ENCODE measurements at regions not wholly inside any gene's neighbourhood (a gene's known extent, or its start where the extent isn't known, plus 50 kb on each side); places are given as distances from the start of the nearest gene placed in this dataset.
A peak's percentile ranks its signal among the peaks of the same experiment; 100 is the strongest.
"Not testable (repeated sequence)": the region's sequence is repeated elsewhere in the genome, so short reads cannot be mapped to it uniquely, and the experiment has no call there.

- not testable (repeated sequence) for DNase-seq (ENCODE audit: low spot score in 2 of 2); H3K27ac Mint-ChIP-seq; ATAC-seq
- H3K36me3 Mint-ChIP-seq, result peaks cover 0 to 10% of the 10 kb centered on the region in 2 donors
- peaks cover 0 to 17% of the 10 kb centered on the region in 2 donors for H3K9me3 Mint-ChIP-seq
Measured at GRCh38 chr2:62386378-62386777, 119.6 kb downstream of the TMEM17 start.

- ATAC-seq, result peak in 1 of 2 donors; percentile 64
Measured at GRCh38 chr2:62383846-62384245, 122.1 kb downstream of the TMEM17 start.

GRCh38 chr2:62382757-62383156 is 123.2 kb downstream of the TMEM17 start:
- ATAC-seq, result no peak
- H3K9me3 Mint-ChIP-seq, result peaks cover 0 to 22% of the 10 kb centered on the region in 2 donors
- no peak overlapping the region for H3K27ac Mint-ChIP-seq
- H3K36me3 Mint-ChIP-seq, result peaks cover 0 to 10% of the 10 kb centered on the region in 2 donors
- DNase-seq (ENCODE audit: low spot score in 2 of 2), result no peak

More at GRCh38 chr2:62383846-62384245, 122.1 kb downstream of the TMEM17 start:
- peaks cover 0 to 17% of the 10 kb centered on the region in 2 donors for H3K9me3 Mint-ChIP-seq
- no peak for DNase-seq (ENCODE audit: low spot score in 2 of 2)
- no peak overlapping the region for H3K27ac Mint-ChIP-seq
- H3K36me3 Mint-ChIP-seq, result peaks cover 0 to 10% of the 10 kb centered on the region in 2 donors

GRCh38 chr2:62382122-62382521 is 123.9 kb downstream of the TMEM17 start:
- peaks cover 0 to 22% of the 10 kb centered on the region in 2 donors for H3K9me3 Mint-ChIP-seq
- no peak for ATAC-seq
- no peak for DNase-seq (ENCODE audit: low spot score in 2 of 2)
- no peak overlapping the region for H3K27ac Mint-ChIP-seq
- peaks cover 0 to 10% of the 10 kb centered on the region in 2 donors for H3K36me3 Mint-ChIP-seq

GRCh38 chr2:62381656-62382055 is 124.3 kb downstream of the TMEM17 start:
- no peak overlapping the region for H3K27ac Mint-ChIP-seq
- DNase-seq (ENCODE audit: low spot score in 2 of 2) (no peak), ATAC-seq (no peak)
- peaks cover 0 to 9% of the 10 kb centered on the region in 2 donors for H3K36me3 Mint-ChIP-seq
- peaks cover 0 to 19% of the 10 kb centered on the region in 2 donors for H3K9me3 Mint-ChIP-seq

- H3K9me3 Mint-ChIP-seq, result peaks cover 0 to 11% of the 10 kb centered on the region in 2 donors
- no peak for DNase-seq (ENCODE audit: low spot score in 2 of 2)
Measured at GRCh38 chr2:62379566-62379965, 126.4 kb downstream of the TMEM17 start.

GRCh38 chr2:62375113-62375420 is 130.9 kb downstream of the TMEM17 start:
- H3K27ac Mint-ChIP-seq, result no peak overlapping the region
- H3K9me3 Mint-ChIP-seq, result peaks cover 8 to 14% of the 10 kb centered on the region in 2 donors
- ATAC-seq (no peak), DNase-seq (ENCODE audit: low spot score in 2 of 2) (no peak)
- H3K36me3 Mint-ChIP-seq, result peaks cover 7 to 10% of the 10 kb centered on the region in 2 donors

More at GRCh38 chr2:62379566-62379965, 126.4 kb downstream of the TMEM17 start:
- Mint-ChIP-seq H3K27ac (no peak overlapping the region), H3K36me3 (peaks cover 0 to 5% of the 10 kb centered on the region in 2 donors)
- no peak for ATAC-seq

- DNase-seq (ENCODE audit: low spot score in 2 of 2), result no peak
- no peak overlapping the region for H3K27ac Mint-ChIP-seq
- peaks cover 8 to 14% of the 10 kb centered on the region in 2 donors for H3K9me3 Mint-ChIP-seq
- no peak for ATAC-seq
- H3K36me3 Mint-ChIP-seq, result peaks cover 7 to 10% of the 10 kb centered on the region in 2 donors
Measured at GRCh38 chr2:62374301-62375112, 131.5 kb downstream of the TMEM17 start.

- Mint-ChIP-seq H3K9me3 (peaks cover 8 to 9% of the 10 kb centered on the region in 2 donors), H3K36me3 (peaks cover 7 to 10% of the 10 kb centered on the region in 2 donors), H3K27ac (no peak overlapping the region)
- ATAC-seq, result no peak
- DNase-seq (ENCODE audit: low spot score in 2 of 2), result no peak
Measured at GRCh38 chr2:62372824-62373223, 133.2 kb downstream of the TMEM17 start.

- ATAC-seq (no peak), DNase-seq (ENCODE audit: low spot score in 2 of 2) (no peak)
- Mint-ChIP-seq H3K27ac (no peak overlapping the region), H3K9me3 (peaks cover 8 to 9% of the 10 kb centered on the region in 2 donors), H3K36me3 (peaks cover 7 to 10% of the 10 kb centered on the region in 2 donors)
Measured at GRCh38 chr2:62370321-62371250, 135.4 kb downstream of the TMEM17 start.

- Mint-ChIP-seq H3K36me3 (peaks cover 7 to 10% of the 10 kb centered on the region in 2 donors), H3K9me3 (peaks cover 8 to 9% of the 10 kb centered on the region in 2 donors), H3K27ac (no peak overlapping the region)
- no peak for DNase-seq (ENCODE audit: low spot score in 2 of 2)
- no peak for ATAC-seq
Measured at GRCh38 chr2:62369541-62370202, 136.3 kb downstream of the TMEM17 start.

- DNase-seq (ENCODE audit: low spot score in 2 of 2), result no peak
- H3K36me3 Mint-ChIP-seq, result no peaks in the 10 kb centered on the region
- H3K27ac Mint-ChIP-seq, result no peak overlapping the region
- no peaks in the 10 kb centered on the region for H3K9me3 Mint-ChIP-seq
- no peak for ATAC-seq
Measured at GRCh38 chr2:62364791-62365528, 141.0 kb downstream of the TMEM17 start.

GRCh38 chr2:62363166-62363565 is 142.8 kb downstream of the TMEM17 start:
- Mint-ChIP-seq H3K9me3 (no peaks in the 10 kb centered on the region), H3K27ac (no peak overlapping the region), H3K36me3 (no peaks in the 10 kb centered on the region)
- no peak for DNase-seq (ENCODE audit: low spot score in 2 of 2)
- ATAC-seq, result no peak

- DNase-seq (ENCODE audit: low spot score in 2 of 2), result no peak
- Mint-ChIP-seq H3K36me3 (no peaks in the 10 kb centered on the region), H3K9me3 (no peaks in the 10 kb centered on the region), H3K27ac (no peak overlapping the region)
- peak in 1 of 2 donors; percentile 20 for ATAC-seq
Measured at GRCh38 chr2:62362561-62362960, 143.4 kb downstream of the TMEM17 start.

- Mint-ChIP-seq H3K36me3 (no peaks in the 10 kb centered on the region), H3K27ac (no peak overlapping the region), H3K9me3 (no peaks in the 10 kb centered on the region)
- no peak for DNase-seq (ENCODE audit: low spot score in 2 of 2)
- no peak for ATAC-seq
Measured at GRCh38 chr2:62361964-62362363, 144.0 kb downstream of the TMEM17 start.
